ENCODE measurements at regions not wholly inside any gene's neighbourhood (a gene's known extent, or its start where the extent isn't known, plus 50 kb on each side); places are given as distances from the start of the nearest gene placed in this dataset.

DNA sequence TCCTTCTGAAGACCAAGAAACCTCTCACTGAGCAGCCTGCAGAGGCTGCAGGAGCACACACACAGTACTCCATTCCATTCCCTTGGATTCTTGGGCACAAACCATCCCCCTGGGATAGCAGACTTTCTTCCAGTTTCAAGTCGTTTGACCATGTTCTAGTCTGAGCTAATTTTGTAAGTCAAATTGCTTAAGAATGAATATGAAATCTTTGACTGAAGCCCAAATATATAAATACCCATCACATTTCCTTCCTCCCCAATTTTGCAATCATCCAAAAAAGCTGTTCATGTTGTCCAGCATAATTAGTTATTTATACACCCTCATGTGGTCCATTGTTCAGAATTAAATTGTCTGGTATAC is 231.2 kb upstream of the TPRG1 start:
- TF ChIP-seq, protein P1, sequence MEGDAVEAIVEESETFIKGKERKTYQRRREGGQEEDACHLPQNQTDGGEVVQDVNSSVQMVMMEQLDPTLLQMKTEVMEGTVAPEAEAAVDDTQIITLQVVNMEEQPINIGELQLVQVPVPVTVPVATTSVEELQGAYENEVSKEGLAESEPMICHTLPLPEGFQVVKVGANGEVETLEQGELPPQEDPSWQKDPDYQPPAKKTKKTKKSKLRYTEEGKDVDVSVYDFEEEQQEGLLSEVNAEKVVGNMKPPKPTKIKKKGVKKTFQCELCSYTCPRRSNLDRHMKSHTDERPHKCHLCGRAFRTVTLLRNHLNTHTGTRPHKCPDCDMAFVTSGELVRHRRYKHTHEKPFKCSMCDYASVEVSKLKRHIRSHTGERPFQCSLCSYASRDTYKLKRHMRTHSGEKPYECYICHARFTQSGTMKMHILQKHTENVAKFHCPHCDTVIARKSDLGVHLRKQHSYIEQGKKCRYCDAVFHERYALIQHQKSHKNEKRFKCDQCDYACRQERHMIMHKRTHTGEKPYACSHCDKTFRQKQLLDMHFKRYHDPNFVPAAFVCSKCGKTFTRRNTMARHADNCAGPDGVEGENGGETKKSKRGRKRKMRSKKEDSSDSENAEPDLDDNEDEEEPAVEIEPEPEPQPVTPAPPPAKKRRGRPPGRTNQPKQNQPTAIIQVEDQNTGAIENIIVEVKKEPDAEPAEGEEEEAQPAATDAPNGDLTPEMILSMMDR (IDR thresholded peaks at IDR 0.05) = no peak
- TF ChIP-seq POLR2A (IDR thresholded peaks at IDR 0.05) = no peak

Data from vagina (tissue), 2 donors.